AG09309 (cell line): ENCODE measurements at regions not wholly inside any gene's neighbourhood (a gene's known extent, or its start where the extent isn't known, plus 50 kb on each side); places are given as distances from the start of the nearest gene placed in this dataset.

Experiments used
- DNase-seq: peaks from one replicate; pipeline ENCODE4 v3.0.0-alpha.2; 2010; ENCODE audit warnings: low read depth
- H3K4me3 ChIP-seq: 2 replicates; pipeline ENCODE4 v1.5.1; 2011; ENCODE audit warnings: mild to moderate bottlenecking, low read depth, low read length, moderate library complexity; ENCODE audit not compliant: control insufficient read depth
- CTCF ChIP-seq: IDR thresholded peaks from 2 replicates; pipeline ENCODE4 v1.5.1; 2011; ENCODE audit warnings: mild to moderate bottlenecking, low read depth, low read length, inconsistent platforms; ENCODE audit not compliant: insufficient read depth, control insufficient read depth; ENCODE audit errors: missing control alignments

DNA sequence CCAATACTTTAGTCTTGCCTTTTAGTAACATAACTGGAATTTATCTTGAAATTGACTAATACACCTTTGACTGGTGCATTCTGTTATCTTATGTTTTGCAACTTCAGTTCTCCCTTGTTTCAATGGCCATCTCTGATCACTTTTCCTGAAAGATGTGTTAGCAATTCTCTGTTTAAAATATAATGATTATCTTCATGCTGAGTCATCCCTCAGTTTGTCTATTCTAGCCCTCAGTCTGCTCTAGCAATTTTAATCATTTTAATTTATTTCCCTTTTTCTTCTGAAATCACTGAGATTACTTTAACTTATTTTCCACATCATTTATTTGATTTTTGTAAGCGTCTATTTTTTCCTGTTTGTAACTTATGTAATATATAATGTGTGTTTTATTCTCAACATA is 221.9 kb upstream of the PDGFD start:
- TF ChIP-seq CTCF: no peak
- no peak for DNase-seq
- no peak overlapping the region for H3K4me3 ChIP-seq

GRCh38 chr11:104380358-104380757 is 216.4 kb upstream of the PDGFD start:
- no peak overlapping the region for H3K4me3 ChIP-seq
- no peak for TF ChIP-seq CTCF
- no peak for DNase-seq

DNA sequence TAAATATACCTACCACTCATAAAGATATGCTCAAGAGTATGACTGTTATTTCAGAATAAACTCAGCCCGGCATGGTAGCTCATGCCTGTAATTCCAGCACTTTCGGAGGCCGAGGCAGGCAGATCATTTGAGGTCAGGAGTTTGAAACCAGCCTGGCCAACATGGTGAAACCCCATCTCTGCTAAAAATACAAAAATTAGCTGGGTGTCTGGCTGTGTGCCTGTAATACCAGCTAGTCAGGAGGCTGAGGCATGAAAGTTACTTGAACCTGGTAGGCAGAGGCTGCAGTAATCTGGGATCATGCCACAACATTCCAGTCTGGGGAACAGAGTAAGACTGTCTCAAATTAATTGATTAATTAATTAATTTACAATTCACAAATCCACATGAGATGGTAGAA is 208.2 kb upstream of the PDGFD start:
- DNase-seq: no peak
- TF ChIP-seq CTCF: no peak
- H3K4me3 ChIP-seq: no peak overlapping the region

DNA sequence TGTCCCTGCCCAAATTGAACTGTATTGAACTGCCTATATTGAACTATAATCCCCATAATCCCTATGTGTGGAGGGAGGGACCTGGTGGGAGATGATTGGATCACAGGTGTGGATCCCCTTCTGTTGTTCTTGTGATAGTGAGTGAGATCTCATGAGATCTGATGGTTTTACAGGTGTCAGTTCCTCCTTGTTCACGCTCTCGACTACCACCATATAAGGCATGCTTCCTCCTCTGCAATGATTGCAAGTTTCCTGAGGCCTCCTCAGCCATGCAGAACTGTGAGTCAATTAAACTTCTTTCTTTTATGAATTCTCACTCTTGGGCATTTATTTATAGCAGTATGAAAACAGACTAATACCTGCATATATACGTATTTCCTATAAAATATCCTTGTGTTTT is 206.5 kb upstream of the PDGFD start:
- no peak for DNase-seq
- H3K4me3 ChIP-seq: no peak overlapping the region
- no peak for TF ChIP-seq CTCF

DNA sequence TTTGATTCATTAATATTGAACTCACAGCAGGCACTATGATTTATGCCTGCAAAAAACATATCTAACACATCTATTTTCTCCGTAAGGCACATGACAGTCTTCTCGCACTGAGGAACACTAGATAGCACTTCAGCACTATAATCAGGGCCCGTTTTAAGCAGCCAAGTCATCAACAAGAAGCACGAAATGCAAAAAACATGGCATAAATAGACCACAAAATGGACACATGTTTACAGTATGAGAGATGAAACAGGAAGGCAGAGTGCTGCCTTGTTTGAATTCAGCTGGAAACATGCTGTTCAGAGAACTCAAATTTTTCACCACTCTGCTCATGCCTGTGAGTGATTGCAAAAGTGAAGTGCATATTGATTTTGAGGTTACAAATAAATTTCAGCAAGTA is 205.8 kb upstream of the PDGFD start:
- no peak for DNase-seq
- H3K4me3 ChIP-seq: no peak overlapping the region
- TF ChIP-seq CTCF: no peak

- DNase-seq: no peak
- TF ChIP-seq CTCF: no peak
- H3K4me3 ChIP-seq: no peak overlapping the region
These were observed 202.4 kb upstream of the PDGFD start for GRCh38 chr11:104366321-104366734.

DNA sequence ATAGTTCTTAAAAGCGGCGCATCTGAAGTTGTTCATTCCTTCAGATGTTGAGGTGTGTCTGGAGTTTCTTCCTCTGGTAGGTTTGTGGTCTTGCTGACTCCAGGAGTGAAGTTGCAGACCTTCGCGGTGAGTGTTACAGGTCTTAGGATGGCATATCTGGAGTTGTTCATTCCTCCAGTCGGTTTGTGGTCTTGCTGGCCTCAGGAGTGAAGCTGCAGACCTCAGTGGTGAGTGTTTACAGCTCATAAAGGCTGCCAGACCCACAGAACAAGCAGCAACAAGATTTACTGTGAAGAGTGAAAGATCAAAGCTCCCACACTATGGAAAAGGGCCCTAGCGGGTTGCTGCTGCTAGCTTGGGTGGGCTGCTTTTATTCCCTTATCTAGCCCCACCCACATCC is 201.7 kb upstream of the PDGFD start:
- no peak for TF ChIP-seq CTCF
- H3K4me3 ChIP-seq: no peak overlapping the region
- no peak for DNase-seq
